Fibroblast of skin of back (primary cell): ENCODE measurements at regions not wholly inside any gene's neighbourhood (a gene's known extent, or its start where the extent isn't known, plus 50 kb on each side); places are given as distances from the start of the nearest gene placed in this dataset.
A peak's percentile ranks its signal among the peaks of the same experiment; 100 is the strongest.
"Not testable (repeated sequence)": the region's sequence is repeated elsewhere in the genome, so short reads cannot be mapped to it uniquely, and the experiment has no call there.

Experiments
- DNase-seq: peaks from one replicate; pipeline ENCODE4 v3.0.0-alpha.2; 2013

- peak; percentile 7 for DNase-seq
Observed at GRCh38 chr6:96743496-96743895, 93.8 kb downstream of the GPR63 start.

GRCh38 chr6:96742702-96743101 is 94.6 kb downstream of the GPR63 start:
- DNase-seq = no peak

- DNase-seq = no peak
Observed at GRCh38 chr6:96735332-96735731, 101.9 kb downstream of the GPR63 start.

GRCh38 chr6:96727144-96727543 is 110.1 kb downstream of the GPR63 start:
- no peak for DNase-seq

GRCh38 chr6:96725296-96725695 is 112.0 kb downstream of the GPR63 start:
- DNase-seq = no peak

GRCh38 chr6:96724641-96725040 is 112.6 kb downstream of the GPR63 start:
- DNase-seq = no peak

GRCh38 chr6:96723362-96723761 is 113.9 kb downstream of the GPR63 start:
- no peak for DNase-seq

GRCh38 chr6:96721227-96721626 is 116.0 kb downstream of the GPR63 start:
- DNase-seq = no peak

- DNase-seq = no peak
Observed at GRCh38 chr6:96716221-96716620, 121.1 kb downstream of the GPR63 start.

- no peak for DNase-seq
Observed at GRCh38 chr6:96715608-96716007, 121.7 kb downstream of the GPR63 start.

- DNase-seq = no peak
Observed at GRCh38 chr6:96704713-96705112, 132.6 kb downstream of the GPR63 start.

GRCh38 chr6:96702626-96703025 is 134.7 kb downstream of the GPR63 start:
- no peak for DNase-seq

- DNase-seq = no peak
Observed at GRCh38 chr6:96700915-96701314, 136.4 kb downstream of the GPR63 start.

- not testable (repeated sequence) for DNase-seq
Observed at GRCh38 chr6:96694429-96694828, 131.5 kb downstream of the FHL5 start.

GRCh38 chr6:96687121-96687520 is 124.2 kb downstream of the FHL5 start:
- DNase-seq = no peak

- no peak for DNase-seq
Observed at GRCh38 chr6:96685702-96686101, 122.8 kb downstream of the FHL5 start.

- DNase-seq = no peak
Observed at GRCh38 chr6:96683819-96684528, 121.0 kb downstream of the FHL5 start.

- no peak for DNase-seq
Observed at GRCh38 chr6:96682017-96682416, 119.1 kb downstream of the FHL5 start.

GRCh38 chr6:96675597-96675996 is 112.7 kb downstream of the FHL5 start:
- no peak for DNase-seq
